HG03342 (cell line): ENCODE measurements at regions not wholly inside any gene's neighbourhood (a gene's known extent, or its start where the extent isn't known, plus 50 kb on each side); places are given as distances from the start of the nearest gene placed in this dataset.
A peak's percentile ranks its signal among the peaks of the same experiment; 100 is the strongest.
"Not testable (repeated sequence)": the region's sequence is repeated elsewhere in the genome, so short reads cannot be mapped to it uniquely, and the experiment has no call there.

ENCODE experiments used
- ATAC-seq: cut with Tn5 transposase; IDR thresholded peaks from one replicate; pipeline ENCODE4 v1.9.1; 2021; ENCODE audit warnings: mild to moderate bottlenecking, moderate library complexity; ENCODE audit not compliant: unreplicated experiment

DNA sequence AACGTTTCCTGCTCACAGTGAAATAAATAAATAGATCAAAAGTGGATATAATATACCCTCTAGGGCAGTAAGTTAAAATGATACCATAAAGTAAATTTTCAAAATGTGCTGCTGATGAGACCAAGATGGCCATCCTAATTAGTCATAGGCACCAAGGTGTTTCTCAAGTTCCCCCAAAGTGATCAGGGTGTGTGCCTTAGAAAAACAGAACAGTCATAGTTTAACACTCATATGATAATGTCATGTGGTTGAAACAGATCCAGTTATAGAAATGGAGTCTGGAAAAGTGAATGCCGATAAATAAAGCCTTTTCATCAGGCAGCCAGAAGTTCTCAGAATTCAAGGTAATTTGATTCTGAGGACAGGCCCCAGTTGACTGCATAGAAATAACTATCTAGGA, 161.5 kb upstream of the CDKN2B start:
- no peak for ATAC-seq

DNA sequence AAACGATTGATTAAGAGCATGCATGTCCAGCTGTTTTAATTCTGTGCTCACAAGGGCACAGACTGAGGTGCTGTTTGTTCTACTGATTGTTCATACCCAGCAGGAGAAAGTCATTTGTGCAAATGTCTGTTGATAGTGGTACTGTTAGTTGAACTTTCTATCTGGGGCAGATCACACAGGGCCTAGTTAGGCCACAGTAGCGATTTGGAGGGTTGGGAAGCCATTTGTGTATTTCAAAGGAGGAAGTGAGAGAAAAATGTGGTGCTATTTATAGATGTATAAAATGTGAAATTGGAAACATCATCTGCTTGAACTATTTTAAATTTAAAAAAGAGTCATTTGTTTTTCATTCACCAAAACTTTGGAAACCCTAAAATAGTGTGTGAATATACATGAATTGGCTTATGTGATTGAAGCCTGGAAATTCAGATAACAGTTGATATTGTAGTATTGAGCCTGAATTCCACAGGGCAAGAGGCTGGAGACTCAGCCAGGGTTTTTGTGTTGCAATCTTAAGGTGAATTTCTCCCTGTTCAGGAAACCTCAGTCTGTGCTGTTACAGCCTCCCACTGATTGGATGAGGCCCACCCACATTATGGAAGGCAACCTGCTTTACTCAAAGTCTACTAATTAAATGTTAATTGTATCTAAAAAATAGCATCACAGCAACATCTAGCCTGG, 162.0 kb upstream of the CDKN2B start:
- peak; percentile 52 for ATAC-seq

DNA sequence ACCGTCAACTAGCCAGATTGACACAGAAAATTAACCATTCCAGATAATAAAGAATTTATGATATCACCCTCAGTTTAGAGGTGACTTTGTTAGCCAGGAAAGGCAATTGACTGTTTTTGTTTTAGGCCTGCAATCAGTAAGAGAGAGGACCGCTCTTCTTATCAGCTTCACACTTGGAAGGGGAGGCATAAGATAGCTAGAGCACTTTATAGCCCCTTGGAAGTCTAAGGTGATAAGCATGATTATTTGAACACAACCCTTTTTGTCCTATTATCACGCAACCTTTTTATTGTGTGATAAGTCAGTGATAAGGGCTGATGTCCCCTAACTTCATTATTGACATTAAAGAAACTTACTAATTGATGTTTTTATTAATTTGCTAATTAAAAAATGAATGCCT, 162.6 kb upstream of the CDKN2B start:
- no peak for ATAC-seq

DNA sequence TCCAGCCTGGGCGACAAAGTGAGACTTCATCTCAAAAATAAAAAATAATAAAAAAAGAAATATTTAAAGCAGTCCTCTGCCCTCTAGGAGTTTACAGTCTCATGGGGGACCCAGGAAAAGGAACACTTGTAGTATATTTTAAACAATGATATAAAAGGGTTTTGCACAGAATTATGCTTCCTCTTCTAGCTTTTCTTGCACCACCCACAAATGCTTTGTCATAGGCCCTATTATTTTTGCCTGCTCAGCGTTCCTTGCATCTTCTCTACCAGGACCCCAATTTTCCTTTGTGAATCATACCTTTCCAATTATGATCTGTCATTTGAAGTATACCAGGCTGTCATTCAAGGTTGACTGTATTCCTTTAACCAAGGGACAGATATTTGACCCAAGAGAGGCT, 164.8 kb upstream of the CDKN2B start:
- ATAC-seq = no peak

DNA sequence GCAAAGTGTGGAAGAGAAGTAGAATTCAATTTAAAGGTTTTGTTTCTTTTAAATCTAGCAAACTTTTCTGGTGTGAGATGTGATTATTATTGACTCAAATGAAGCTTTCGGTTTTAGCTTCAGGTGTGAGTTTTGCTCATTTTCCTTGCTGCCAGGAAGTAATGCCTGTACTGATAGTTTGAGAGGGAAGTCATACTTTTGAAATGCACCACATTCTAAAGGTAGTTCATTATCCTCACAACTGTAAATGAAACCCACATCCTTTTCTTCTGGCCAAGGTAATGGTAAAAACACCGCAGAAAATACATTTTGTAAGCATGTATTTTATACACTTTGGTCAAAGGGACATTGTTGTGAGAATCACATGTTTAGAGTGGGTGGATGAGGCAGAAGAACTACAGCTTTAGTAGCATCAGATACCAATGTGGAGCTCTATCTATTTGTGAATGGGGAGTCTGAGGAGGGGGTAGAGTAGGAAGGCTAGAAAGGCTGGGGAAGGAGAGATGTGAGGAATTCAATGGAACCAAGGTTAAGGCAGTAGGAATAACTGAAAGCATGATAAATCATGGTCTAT, 167.0 kb upstream of the CDKN2B start:
- ATAC-seq = no peak

DNA sequence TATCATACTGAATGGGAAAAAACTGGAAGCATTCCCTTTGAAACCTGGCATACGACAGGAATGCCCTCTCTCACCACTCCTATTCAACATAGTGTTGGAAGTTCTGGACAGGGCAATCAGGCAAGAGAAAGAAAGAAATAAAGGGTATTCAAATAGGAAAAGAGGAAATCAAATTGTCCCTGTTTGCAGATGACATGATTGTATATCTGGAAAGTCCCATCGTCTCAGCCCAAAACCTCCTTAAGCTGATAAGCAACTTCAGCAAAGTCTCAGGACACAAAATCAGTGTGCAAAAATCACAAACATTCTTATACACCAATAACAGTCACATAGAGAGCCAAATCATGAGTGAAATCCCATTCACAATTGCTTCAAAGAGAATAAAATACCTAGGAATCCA, 171.9 kb upstream of the CDKN2B start:
- ATAC-seq = not testable (repeated sequence)

DNA sequence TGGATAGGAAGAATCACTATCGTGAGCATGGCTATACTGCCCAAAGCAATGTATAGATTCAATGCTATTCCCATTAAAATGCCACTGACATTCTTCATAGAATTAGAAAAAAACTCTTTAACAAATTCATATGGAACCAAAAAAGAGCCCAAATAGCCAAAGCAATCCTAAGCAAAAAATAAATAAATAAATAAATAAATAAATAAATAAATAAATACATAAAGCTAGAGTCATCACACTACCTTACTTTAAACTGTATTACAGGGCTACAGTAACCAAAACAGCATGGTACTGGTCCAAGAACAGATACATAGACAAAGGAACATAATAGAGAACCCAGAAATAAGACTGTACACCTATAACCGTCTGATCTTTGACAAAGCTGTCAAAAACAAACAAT, 180.4 kb upstream of the CDKN2B start:
- no peak for ATAC-seq

DNA sequence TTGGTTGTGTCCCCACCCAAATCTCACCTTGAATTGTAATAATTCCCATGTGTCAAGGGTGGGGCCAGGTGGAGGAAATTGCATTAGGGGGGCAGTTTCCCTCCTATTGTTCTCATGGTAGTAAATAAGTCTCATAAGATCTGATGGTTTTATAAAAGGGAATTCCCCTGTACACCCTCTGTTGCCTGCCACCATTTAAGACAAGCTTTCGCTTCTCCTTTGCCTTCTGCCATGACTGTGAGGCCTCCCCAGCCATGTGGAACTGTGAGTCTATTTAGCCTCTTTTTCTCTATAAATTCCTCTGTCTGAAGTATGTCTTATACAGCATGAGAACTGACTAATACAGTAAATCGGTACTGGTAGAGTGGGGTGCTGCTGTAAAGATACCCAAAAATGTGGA, 187.9 kb upstream of the CDKN2B start:
- ATAC-seq = peak; percentile 91

DNA sequence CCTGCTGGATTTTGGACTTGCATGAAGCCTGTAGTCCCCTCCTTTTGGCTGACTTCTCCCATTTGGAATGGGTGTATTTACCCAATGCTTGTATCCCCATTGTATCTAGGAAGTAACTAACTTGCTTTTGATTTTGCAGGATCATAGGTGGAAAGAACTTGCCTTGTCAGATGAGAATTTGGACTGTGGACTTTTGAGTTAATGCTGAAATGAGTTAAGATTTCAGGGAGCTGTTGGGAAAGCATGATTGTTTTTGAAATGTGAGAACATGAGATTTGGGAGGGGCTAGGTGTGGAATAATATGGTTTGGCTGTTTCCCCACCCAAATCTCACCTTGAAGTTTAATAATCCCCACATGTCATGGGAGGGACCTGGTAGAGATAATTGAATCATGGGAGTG, 189.6 kb upstream of the CDKN2B start:
- ATAC-seq = no peak

DNA sequence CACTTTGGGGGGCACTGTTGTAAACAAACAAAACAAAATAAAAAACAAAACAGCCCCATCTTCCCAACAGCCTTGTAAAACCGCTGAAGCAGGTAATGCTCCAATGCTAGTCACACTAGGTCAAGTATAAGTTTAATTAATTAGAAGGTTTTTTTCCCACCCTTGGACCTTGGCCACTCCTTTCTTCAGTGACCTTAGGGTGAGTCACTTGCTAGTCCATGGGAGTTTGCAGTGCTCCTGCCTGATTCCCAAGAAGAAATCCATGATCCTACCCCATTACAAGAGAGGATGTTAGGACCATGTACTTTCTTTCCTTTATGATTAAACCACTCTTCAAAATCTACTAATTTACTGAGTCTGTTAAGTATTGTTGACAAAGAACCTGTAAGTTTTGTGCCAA, 192.2 kb upstream of the CDKN2B start:
- ATAC-seq = no peak

DNA sequence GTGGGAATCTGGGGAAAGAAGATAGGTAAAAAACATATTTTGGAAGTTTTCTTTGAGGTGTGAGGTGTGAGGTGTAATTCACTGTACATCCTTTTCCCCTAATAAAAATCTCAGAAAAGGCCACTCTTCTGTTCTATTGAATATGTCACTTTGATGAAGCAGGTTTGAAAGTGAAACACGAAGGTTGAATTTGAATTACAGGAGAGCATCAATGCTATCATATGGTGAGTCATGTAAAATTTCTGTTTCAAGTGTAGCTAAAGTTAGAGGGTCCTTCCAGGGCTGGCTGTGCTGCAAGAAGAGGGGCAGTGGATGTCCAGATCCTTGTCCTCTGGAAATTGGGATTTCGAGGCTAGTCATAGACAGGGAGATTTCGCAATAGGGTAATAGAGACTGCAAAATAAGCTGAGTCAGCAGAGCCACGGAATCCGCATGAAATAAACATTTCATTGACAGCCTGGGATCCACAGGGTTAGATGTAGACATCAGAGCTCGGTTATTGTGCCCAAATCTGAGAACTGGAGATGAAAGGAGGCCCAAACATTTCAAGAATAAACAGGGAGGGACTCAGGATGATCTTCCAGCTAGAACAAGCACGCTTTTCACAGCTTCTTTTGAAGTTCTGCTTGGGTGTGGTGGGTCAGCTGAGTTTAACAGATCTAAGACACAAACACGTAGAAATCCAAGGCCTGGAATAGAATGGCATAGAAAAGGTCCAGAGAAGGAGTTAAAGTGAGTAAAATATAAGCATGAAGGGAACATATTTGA, 194.4 kb upstream of the CDKN2B start:
- ATAC-seq = no peak

DNA sequence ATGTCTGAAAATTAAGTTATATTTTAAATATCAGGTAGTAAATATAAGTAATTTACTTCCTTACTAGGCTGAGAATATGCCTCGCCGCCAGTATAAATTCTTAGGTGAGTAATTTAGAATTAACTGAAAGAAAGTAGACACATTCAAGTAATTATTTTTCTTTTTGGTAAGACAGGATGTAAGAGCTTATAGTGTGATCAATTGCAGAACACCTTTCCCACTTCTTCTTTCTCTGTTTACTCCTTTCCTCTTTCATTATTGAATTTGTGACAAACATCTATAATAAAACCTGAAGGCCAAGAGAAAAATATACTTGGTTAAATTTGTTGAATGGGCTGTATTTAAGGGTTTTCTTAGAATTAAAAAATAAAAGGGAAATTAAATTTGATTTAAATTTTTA, 195.1 kb upstream of the CDKN2B start:
- no peak for ATAC-seq

DNA sequence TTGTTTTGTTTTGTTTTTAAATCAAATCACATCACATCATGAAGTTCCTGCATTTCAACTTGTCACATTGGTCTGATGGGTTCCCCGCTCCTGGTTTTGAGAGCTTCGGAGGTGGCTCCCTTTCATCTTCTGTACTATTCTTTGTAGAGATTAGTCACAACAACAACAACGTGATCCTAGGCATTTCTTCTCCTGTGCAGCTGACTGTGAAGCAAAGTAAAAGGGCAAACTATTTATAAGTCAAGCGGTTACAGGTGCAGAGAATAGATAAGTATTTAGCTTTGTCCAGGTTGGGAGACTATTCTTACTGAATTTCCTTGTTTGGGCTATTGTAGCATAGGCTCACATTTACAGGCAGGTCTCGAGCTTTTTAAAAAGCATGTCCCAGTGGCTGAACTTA, 197.7 kb upstream of the CDKN2B start:
- ATAC-seq = no peak

DNA sequence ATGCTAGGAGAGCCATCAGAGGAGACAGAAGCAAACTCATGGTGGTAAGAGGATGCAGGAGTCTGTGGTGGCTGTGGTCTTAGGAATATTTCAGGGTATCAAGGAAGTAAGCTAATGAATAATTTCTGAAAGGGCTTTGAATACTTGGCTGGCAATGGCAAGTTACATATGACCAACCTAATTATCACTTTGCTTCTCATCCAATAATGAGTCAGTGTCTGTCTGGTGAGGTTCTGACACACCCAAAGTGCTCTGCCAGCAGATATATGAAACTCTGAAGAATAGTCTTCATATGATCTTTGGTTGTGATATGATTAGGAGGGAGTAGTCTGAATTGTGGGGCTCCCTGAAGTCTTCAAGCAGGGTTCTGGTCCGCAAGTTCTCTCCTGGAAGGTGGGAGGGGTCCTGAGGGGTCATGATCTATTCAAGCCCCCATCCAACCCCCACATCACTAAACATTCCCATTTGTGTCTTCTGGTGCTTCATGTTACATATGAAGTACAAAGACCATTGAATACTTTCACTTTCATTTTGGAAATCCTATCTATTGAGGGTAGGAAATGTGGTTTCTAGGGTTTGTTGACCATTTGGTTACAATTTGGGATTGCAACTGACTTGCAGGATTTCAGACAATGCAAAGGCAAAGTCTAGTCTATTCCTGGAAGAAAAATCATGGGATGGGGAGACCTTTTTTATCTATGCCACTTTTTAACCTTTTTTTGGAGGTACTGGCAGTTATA, 199.9 kb upstream of the CDKN2B start:
- peak; percentile 49 for ATAC-seq

DNA sequence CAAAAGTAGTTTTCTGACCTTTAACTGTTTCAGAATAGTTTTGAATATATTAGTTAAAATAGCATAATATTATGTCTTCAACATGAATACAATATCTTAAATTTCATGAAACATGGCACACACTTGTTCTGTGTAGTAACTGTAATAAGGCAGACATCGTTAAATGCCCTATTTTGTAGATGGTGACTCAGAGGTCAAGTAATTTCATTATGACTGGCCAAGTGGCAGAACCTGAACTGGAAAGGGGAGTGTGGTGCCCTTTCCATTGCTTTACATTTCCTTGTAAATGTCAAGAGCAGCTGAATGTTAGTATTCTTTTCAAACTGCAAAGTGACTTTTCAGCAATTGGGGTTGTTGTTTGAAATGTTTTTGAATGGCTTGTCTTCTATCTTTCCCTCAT, 201.2 kb upstream of the CDKN2B start:
- ATAC-seq = no peak

DNA sequence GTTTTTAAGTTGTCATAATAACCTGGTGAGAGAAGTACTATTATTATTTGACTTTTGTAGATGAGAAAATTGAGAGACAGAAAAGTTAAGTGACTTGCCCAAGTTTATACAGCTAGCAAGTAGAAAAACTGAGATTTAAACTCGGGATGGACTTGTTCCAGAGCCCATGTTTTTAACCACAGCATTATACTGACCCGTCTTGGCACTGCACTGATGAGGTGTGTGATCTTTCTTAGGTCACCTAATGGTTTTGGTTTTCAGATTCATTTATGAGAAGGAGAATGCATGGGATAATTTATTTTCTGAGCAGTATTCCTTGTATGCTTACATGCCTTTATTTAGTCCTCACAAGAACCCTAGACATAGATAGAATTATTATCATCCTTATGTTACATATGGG, 201.8 kb upstream of the CDKN2B start:
- no peak for ATAC-seq

DNA sequence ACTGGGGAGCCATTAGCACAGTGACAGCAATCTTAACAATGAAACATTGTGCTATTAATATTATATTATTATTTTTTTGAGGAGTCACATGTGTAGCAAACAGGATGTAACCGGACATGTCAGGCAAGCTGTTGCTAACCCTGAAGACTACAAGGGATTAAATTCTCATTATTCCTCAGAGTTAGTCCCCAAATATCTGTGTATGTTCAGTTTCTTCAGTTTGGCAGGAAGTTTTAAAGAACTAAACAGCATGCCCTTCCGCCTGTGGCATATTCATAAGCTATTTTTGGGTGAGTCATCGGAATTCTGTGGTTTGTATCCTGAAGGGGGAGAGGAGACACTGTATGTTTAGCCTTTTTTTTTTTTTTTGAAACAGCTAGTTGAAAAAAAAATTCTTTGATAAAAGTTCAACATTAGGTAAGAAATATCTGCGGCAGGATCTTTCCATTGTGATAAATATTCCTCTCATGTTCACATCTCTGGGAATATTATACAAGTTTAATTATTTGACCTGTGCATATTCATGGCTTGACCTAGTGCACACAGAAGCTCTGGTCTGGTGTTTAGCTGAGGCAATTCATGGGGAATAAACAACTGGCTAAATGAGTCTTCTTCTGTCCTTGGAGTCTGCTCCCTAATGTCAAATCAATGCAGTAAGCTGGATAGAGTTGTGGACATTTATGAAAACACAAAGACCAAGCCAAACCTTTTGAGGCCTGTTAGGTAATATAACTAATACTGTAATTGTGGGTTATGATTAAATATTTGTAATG, 202.7 kb upstream of the CDKN2B start:
- ATAC-seq = no peak

DNA sequence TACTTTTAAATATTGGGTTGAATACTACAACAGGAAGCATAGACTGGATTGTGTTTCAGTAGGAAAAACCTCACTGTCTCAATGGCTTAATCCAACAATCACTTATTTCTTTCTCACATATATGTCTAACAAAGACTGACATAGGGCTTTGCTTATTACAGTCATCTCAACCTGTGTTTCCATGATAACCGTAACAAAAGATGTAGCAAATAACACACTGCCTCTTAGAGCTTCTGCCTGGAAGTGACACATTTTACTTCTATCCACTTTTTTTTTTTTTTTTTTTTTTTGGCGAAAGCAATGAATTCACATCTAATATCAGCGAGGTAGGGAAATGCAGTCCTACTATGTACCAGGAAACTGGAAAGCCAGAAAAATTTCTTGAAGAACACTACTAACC, 204.9 kb upstream of the CDKN2B start:
- ATAC-seq = no peak

DNA sequence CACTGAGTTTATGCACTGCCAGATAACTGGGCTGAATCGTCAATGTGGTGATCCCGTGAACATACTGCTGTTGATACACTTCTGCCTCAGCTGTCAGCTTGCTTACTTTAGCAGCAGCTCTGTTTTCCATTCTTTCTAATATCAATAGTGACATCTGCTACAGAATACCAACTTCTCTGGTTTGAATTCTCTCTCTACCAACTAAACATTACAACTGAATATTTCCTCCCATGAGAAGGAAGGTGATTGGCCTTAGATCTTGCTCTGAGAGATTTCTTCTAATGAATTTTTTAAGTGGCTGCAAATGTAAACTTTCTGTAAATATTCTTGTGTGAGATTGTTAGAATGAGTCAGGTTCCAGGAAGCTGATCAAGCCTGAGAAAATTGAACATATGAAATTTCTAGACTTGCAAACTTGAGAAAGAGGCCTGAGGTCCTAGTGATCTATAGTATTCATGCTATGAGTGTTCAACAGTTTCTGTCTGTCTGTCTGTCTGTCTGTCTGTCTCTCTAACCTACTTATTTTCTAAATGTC, 205.5 kb upstream of the CDKN2B start:
- ATAC-seq = no peak

DNA sequence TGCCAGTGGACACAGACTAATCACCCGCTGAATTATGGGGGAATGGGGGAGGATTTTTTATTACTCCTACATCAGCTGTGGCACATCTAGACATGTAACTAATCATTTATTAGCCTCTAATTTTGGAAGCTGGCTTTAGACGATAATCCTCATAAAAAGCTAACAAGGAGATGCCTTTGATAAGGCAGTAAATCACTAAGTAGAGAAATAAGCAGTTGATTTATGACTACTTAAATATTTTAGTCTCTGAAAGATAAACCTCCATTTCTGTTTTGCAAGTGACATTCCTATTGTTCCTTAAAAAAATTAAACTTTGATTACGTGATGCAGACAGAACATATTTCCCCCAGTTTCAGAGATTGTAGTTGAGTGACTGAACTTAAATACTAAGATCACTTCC, 206.4 kb upstream of the CDKN2B start:
- ATAC-seq = no peak

DNA sequence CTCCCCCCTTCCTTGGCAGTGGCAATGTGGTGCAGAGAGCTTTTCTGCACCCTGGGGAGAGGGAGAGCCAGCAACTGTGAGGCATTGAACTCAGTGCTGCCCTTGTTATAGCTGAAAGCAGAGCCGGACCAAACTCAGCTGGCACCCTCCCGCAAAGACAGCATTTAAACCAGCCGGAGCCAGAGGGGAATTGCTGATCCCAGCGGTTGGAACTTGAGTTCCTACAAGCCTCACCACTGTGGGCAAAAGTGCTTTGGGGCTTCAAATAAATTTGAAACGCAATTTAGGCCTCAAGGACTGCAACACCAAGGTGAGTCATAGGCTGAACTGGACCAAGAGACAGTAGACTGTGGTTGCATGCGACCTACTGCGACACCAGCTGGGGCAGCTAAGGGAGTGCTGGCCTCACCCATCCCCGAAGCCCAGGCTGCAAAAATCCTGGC, 207.6 kb upstream of the CDKN2B start:
- no peak for ATAC-seq
